NOMO-1 treated with dmso at 0.1 percent for 144 hours (cell line): ENCODE measurements at regions not wholly inside any gene's neighbourhood (a gene's known extent, or its start where the extent isn't known, plus 50 kb on each side); places are given as distances from the start of the nearest gene placed in this dataset.

Experiments
- DNase-seq: peaks from one replicate; lab custom pipeline; 2025; ENCODE audit not compliant: unreplicated experiment; lab: John Stamatoyannopoulos, UW

GRCh38 chr11:13104619-13105236 is 95.6 kb downstream of the RASSF10 start:
- DNase-seq: no peak

- DNase-seq: peak; percentile 8
These were observed 96.2 kb downstream of the RASSF10 start for GRCh38 chr11:13105237-13105844.

- DNase-seq: no peak
These were observed 98.5 kb downstream of the RASSF10 start for GRCh38 chr11:13107544-13108044.

GRCh38 chr11:13108416-13108815 is 99.3 kb downstream of the RASSF10 start:
- DNase-seq: no peak

GRCh38 chr11:13109616-13110015 is 100.5 kb downstream of the RASSF10 start:
- no peak for DNase-seq

- DNase-seq: no peak
These were observed 101.0 kb downstream of the RASSF10 start for GRCh38 chr11:13110145-13110544.

- DNase-seq: no peak
These were observed 102.1 kb downstream of the RASSF10 start for GRCh38 chr11:13110929-13111812.

- DNase-seq: no peak
These were observed 102.7 kb downstream of the RASSF10 start for GRCh38 chr11:13111813-13112130.

GRCh38 chr11:13114566-13115379 is 105.7 kb downstream of the RASSF10 start:
- DNase-seq: no peak

- no peak for DNase-seq
These were observed 106.2 kb downstream of the RASSF10 start for GRCh38 chr11:13115380-13115675.

GRCh38 chr11:13116491-13116890 is 107.4 kb downstream of the RASSF10 start:
- no peak for DNase-seq

GRCh38 chr11:13117344-13117743 is 108.2 kb downstream of the RASSF10 start:
- DNase-seq: no peak

GRCh38 chr11:13118194-13118593 is 109.1 kb downstream of the RASSF10 start:
- DNase-seq: no peak

- DNase-seq: no peak
These were observed 109.5 kb downstream of the RASSF10 start for GRCh38 chr11:13118650-13119049.

GRCh38 chr11:13119361-13119760 is 110.2 kb downstream of the RASSF10 start:
- no peak for DNase-seq

GRCh38 chr11:13119941-13120520 is 110.9 kb downstream of the RASSF10 start:
- no peak for DNase-seq

GRCh38 chr11:13120691-13121090 is 111.6 kb downstream of the RASSF10 start:
- DNase-seq: no peak

GRCh38 chr11:13126430-13126829 is 117.3 kb downstream of the RASSF10 start:
- peak; percentile 69 for DNase-seq

GRCh38 chr11:13127161-13127560 is 118.0 kb downstream of the RASSF10 start:
- DNase-seq: no peak

- no peak for DNase-seq
These were observed 119.2 kb downstream of the RASSF10 start for GRCh38 chr11:13128354-13128753.

- no peak for DNase-seq
These were observed 125.0 kb downstream of the RASSF10 start for GRCh38 chr11:13134066-13134465.
